Right lobe of liver (tissue), 4 donors: ENCODE measurements at regions not wholly inside any gene's neighbourhood (a gene's known extent, or its start where the extent isn't known, plus 50 kb on each side); places are given as distances from the start of the nearest gene placed in this dataset.

Experiments used
- CTCF ChIP-seq, 4 donors: fragments of 200-600 bp in 3 of 4; fragments of 450-650 bp in 1 of 4; IDR thresholded peaks; one replicate each; pipeline versions ENCODE4 v1.5.1 to v1.8.0; 2016 to 2022; ENCODE audit warnings: antibody characterized with exemption in 4 of 4, mild to moderate bottlenecking in 2 of 4
- POLR2A ChIP-seq: fragments of 450-650 bp; IDR thresholded peaks from one replicate; pipeline ENCODE4 v1.6.1; 2017; ENCODE audit warnings: antibody characterized with exemption, mild to moderate bottlenecking
- donor health status: DM: no; HTN: no; CAD: no.
- donor health status: DM: no; HTN: no; CAD: no.
- donor health status: DM: no; HTN: yes; CAD: no.

- TF ChIP-seq CTCF (IDR thresholded peaks at IDR 0.05): no peak
- no peak for TF ChIP-seq POLR2A
Observed at GRCh38 chr13:34437873-34438272, 504.2 kb upstream of the NBEA start.
